ENCODE measurements at regions not wholly inside any gene's neighbourhood (a gene's known extent, or its start where the extent isn't known, plus 50 kb on each side); places are given as distances from the start of the nearest gene placed in this dataset.

- no peak overlapping the region for H3K4me3 ChIP-seq (ENCODE audit: control insufficient read depth, low read depth, low read length)
- no peak for TF ChIP-seq CTCF (IDR thresholded peaks at IDR 0.05; ENCODE audit: control insufficient read depth, insufficient read depth, low read depth, low read length, missing control alignments)
- no peak for DNase-seq (ENCODE audit: low read depth)
Observed at GRCh38 chr11:127126986-127127385, 126.4 kb upstream of the KIRREL3 start.

- no peak overlapping the region for H3K4me3 ChIP-seq (ENCODE audit: control insufficient read depth, low read depth, low read length)
- DNase-seq (ENCODE audit: low read depth), result no peak
- TF ChIP-seq CTCF (IDR thresholded peaks at IDR 0.05; ENCODE audit: control insufficient read depth, insufficient read depth, low read depth, low read length, missing control alignments), result no peak
Observed at GRCh38 chr11:127119356-127119755, 118.8 kb upstream of the KIRREL3 start.

- H3K4me3 ChIP-seq (ENCODE audit: control insufficient read depth, low read depth, low read length), result no peak overlapping the region
- no peak for DNase-seq (ENCODE audit: low read depth)
- no peak for TF ChIP-seq CTCF (IDR thresholded peaks at IDR 0.05; ENCODE audit: control insufficient read depth, insufficient read depth, low read depth, low read length, missing control alignments)
Observed at GRCh38 chr11:127118811-127119210, 118.2 kb upstream of the KIRREL3 start.

- no peak for DNase-seq (ENCODE audit: low read depth)
- no peak for TF ChIP-seq CTCF (IDR thresholded peaks at IDR 0.05; ENCODE audit: control insufficient read depth, insufficient read depth, low read depth, low read length, missing control alignments)
- no peak overlapping the region for H3K4me3 ChIP-seq (ENCODE audit: control insufficient read depth, low read depth, low read length)
Observed at GRCh38 chr11:127117231-127117739, 116.7 kb upstream of the KIRREL3 start.

- H3K4me3 ChIP-seq (ENCODE audit: control insufficient read depth, low read depth, low read length), result no peak overlapping the region
- TF ChIP-seq CTCF (IDR thresholded peaks at IDR 0.05; ENCODE audit: control insufficient read depth, insufficient read depth, low read depth, low read length, missing control alignments), result no peak
- DNase-seq (ENCODE audit: low read depth), result no peak
Observed at GRCh38 chr11:127115844-127116243, 115.3 kb upstream of the KIRREL3 start.

GRCh38 chr11:127114035-127114434 lies 113.5 kb upstream of the KIRREL3 start:
- no peak for TF ChIP-seq CTCF (IDR thresholded peaks at IDR 0.05; ENCODE audit: control insufficient read depth, insufficient read depth, low read depth, low read length, missing control alignments)
- no peak overlapping the region for H3K4me3 ChIP-seq (ENCODE audit: control insufficient read depth, low read depth, low read length)
- DNase-seq (ENCODE audit: low read depth), result no peak

- DNase-seq (ENCODE audit: low read depth), result no peak
- TF ChIP-seq CTCF (IDR thresholded peaks at IDR 0.05; ENCODE audit: control insufficient read depth, insufficient read depth, low read depth, low read length, missing control alignments), result no peak
- no peak overlapping the region for H3K4me3 ChIP-seq (ENCODE audit: control insufficient read depth, low read depth, low read length)
Observed at GRCh38 chr11:127110542-127110941, 110.0 kb upstream of the KIRREL3 start.

All from AG09309 (cell line).